ENCODE measurements at regions not wholly inside any gene's neighbourhood (a gene's known extent, or its start where the extent isn't known, plus 50 kb on each side); places are given as distances from the start of the nearest gene placed in this dataset.

DNA sequence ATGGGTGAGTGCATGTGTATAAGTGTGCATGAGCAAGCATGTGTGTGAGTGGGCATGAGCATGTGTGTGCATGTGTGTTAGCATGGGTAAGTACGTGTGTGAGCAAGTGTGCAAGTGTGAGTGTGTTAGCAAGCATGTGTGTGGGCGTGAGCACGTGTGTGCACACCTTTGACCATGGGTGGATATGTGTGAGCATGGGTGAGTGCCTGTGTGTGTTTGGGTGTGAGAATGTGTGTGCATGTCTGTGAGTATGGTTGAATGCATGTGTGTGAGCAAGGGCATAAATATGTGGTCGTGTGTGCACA is 84.6 kb downstream of the DLL1 start:
- Histone ChIP-seq H3K79me2 (ENCODE audit: control insufficient read depth, insufficient read depth, low read length) (no peaks in the 10 kb centered on the region), H3K4me1 (ENCODE audit: control insufficient read depth, extremely low read depth, insufficient read depth, low read length) (no peaks in the 10 kb centered on the region), H4K20me1 (replicated peaks; ENCODE audit: control insufficient read depth, extremely low read depth, insufficient read depth, low read length) (no peaks in the 10 kb centered on the region), H2AFZ (ENCODE audit: low read depth, low read length) (no peak overlapping the region), H3K27ac (ENCODE audit: insufficient read depth, low read depth, low read length) (no peak overlapping the region), H3K4me2 (ENCODE audit: insufficient read depth, low read length) (no peak overlapping the region), H3K4me3 (replicated peaks in 1 of 3; ENCODE audit: insufficient read depth in 1 of 3, low read depth in 1 of 3, low read length in 3 of 3) (no peak overlapping the region), H3K9me1 (replicated peaks; ENCODE audit: control insufficient read depth, extremely low read depth, insufficient read depth, low read length) (no peaks in the 10 kb centered on the region), H3K9ac (replicated peaks; ENCODE audit: extremely low read depth, insufficient read depth, low read length) (no peak overlapping the region), H3K27me3 (ENCODE audit: control insufficient read depth in 2 of 2, insufficient read depth in 2 of 2, low read length in 2 of 2) (no peaks in the 10 kb centered on the region), H3K9me3 (replicated peaks; ENCODE audit: control insufficient read depth, insufficient read depth, low read length) (no peaks in the 10 kb centered on the region), H3K36me3 (ENCODE audit: control insufficient read depth in 2 of 2, extremely low read depth in 1 of 2, insufficient read depth in 2 of 2, low read length in 2 of 2) (no peaks in the 10 kb centered on the region)
- POLR2A ChIA-PET = no interaction called here
- intact Hi-C loops (cut with micrococcal nuclease) = no loop called here
- FAIRE-seq = no peak
- no peak for TF ChIP-seq FOS (IDR thresholded peaks at IDR 0.05; ENCODE audit: borderline replicate concordance, insufficient read depth, low read length)
- TF ChIP-seq MAX (IDR thresholded peaks at IDR 0.05; ENCODE audit: insufficient read depth, insufficient read length) = no peak
- TF ChIP-seq, protein P1, sequence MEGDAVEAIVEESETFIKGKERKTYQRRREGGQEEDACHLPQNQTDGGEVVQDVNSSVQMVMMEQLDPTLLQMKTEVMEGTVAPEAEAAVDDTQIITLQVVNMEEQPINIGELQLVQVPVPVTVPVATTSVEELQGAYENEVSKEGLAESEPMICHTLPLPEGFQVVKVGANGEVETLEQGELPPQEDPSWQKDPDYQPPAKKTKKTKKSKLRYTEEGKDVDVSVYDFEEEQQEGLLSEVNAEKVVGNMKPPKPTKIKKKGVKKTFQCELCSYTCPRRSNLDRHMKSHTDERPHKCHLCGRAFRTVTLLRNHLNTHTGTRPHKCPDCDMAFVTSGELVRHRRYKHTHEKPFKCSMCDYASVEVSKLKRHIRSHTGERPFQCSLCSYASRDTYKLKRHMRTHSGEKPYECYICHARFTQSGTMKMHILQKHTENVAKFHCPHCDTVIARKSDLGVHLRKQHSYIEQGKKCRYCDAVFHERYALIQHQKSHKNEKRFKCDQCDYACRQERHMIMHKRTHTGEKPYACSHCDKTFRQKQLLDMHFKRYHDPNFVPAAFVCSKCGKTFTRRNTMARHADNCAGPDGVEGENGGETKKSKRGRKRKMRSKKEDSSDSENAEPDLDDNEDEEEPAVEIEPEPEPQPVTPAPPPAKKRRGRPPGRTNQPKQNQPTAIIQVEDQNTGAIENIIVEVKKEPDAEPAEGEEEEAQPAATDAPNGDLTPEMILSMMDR (IDR thresholded peaks at IDR 0.05; ENCODE audit: extremely low read depth in 1 of 2, insufficient read depth in 1 of 2, low read depth in 1 of 2, low read length in 2 of 2) = no peak
- no peak for TF ChIP-seq MYC (IDR thresholded peaks at IDR 0.05; ENCODE audit: low read depth, low read length)
- no peak for TF ChIP-seq GATA2 (IDR thresholded peaks at IDR 0.05; ENCODE audit: insufficient read depth, insufficient read length, low read depth, low read length)
- no peak for TF ChIP-seq JUN (IDR thresholded peaks at IDR 0.05; ENCODE audit: borderline replicate concordance, insufficient read depth, insufficient read length, low read depth)
- TF ChIP-seq EZH2 (IDR thresholded peaks at IDR 0.05; ENCODE audit: borderline replicate concordance, low read depth, low read length, severe bottlenecking) = no peak
- no peak for TF ChIP-seq POLR2AphosphoS5 (IDR thresholded peaks at IDR 0.05; ENCODE audit: insufficient read depth, low read depth, low read length)
- no peak for TF ChIP-seq POLR2A (IDR thresholded peaks at IDR 0.05; ENCODE audit: low read depth, low read length)
- dilution Hi-C loops (cut with MboI; ENCODE audit: extremely low pct_ligation_motif_present, low sequenced_read_pairs) = no loop called here
- BruUV-seq (replicated peaks) = no TSS peak
- DNase-seq (ENCODE audit: low read depth, low spot score) = no peak
- CTCF ChIA-PET = interaction anchor here (2.4 kb wide), 1 partner anchor 375 kb away, joined by 6 read pairs; no protein-coding TSS in a partner anchor
